Left renal cortex interstitium (tissue), 4 donors: ENCODE measurements at regions not wholly inside any gene's neighbourhood (a gene's known extent, or its start where the extent isn't known, plus 50 kb on each side); places are given as distances from the start of the nearest gene placed in this dataset.
"Not testable (repeated sequence)": the region's sequence is repeated elsewhere in the genome, so short reads cannot be mapped to it uniquely, and the experiment has no call there.

Experiments used
- DNase-seq, 4 donors: peaks; one replicate each; pipeline ENCODE4 v3.0.0-alpha.2; 2013; ENCODE audit warnings: low read depth in 4 of 4, low spot score in 2 of 4, missing footprints in 1 of 4

DNA sequence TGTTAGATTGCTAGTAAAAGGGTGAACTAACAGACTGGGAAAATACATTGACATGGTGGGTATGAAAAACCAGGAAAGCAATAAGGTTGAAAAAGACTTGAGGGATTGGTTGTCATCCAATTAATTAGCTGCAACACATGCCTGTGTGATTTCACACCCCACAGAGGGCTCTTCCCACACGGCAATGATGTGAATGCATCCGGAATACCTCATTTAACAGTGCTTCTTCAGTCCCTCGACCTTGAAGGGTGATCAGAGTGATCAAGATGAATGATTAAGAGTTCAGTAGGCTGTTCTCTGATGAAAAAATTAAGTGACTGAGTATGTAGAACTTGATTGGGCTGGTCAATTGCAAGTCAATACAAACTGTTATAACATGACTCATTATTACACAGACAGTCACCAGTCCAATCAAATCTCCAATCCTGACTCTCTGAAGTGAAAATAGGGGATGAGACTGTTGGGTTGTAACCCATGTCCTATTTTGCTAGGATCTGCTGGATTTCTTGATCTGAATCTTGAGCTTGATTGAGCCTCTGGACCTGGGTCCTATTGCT, 924.9 kb upstream of the FAM98A start:
- DNase-seq: no peak

DNA sequence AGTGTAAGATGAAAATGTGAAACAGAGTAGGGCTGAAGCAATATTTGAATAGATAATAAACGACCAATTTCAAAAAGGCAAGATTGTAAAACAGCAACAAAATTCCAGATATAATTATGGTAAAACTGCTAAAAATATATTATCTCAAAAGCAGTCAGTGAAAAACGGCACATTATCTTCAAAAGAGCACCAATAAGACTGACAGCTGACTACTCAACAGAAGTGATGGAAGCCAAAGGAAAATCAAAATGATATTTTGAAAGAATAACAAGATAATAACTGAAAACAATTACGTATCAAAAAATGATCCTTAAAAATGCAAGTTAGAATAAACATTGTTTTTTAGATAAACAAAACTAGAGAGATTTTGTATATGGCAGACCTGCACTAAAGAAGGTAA, 920.6 kb upstream of the FAM98A start:
- no peak for DNase-seq

DNA sequence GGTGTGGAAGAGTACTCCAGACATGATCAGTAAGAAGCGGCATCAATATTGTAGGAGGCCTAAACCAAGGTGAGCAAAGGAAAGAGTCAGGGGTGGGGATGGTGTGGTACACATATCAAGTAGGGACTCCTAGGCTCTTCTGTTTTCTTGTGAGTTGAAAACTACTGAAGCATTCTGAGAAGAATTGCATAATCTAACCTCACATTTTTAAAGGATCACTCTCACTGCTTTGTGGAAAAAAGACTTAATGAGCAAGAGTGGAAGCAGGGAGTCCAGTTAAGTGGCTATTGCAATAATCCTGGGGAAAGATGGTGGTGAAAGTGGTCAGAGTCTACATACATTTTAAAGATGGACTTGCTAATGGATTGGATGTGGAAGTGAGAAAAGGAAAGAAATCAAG, 899.5 kb upstream of the FAM98A start:
- no peak for DNase-seq

DNA sequence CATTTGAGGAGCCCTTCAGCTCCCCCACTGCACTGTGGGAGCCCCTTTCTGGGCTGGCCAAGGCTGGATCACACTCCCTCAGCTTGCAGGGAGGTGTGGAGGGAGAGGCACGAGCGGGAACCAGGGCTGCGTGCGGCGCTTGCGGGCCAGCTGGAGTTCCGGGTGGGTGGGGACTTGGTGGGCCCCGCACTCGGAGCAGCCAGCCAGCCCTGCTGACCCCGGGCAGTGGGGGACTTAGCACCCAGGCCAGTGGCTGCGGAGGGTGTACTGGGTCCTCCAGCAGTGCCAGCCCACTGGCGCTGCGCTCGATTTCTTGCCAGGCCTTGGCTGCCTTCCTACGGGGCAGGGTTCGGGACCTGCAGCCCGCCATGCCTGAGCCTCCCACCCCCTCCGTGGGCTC, 895.1 kb upstream of the FAM98A start:
- not testable (repeated sequence) for DNase-seq

DNA sequence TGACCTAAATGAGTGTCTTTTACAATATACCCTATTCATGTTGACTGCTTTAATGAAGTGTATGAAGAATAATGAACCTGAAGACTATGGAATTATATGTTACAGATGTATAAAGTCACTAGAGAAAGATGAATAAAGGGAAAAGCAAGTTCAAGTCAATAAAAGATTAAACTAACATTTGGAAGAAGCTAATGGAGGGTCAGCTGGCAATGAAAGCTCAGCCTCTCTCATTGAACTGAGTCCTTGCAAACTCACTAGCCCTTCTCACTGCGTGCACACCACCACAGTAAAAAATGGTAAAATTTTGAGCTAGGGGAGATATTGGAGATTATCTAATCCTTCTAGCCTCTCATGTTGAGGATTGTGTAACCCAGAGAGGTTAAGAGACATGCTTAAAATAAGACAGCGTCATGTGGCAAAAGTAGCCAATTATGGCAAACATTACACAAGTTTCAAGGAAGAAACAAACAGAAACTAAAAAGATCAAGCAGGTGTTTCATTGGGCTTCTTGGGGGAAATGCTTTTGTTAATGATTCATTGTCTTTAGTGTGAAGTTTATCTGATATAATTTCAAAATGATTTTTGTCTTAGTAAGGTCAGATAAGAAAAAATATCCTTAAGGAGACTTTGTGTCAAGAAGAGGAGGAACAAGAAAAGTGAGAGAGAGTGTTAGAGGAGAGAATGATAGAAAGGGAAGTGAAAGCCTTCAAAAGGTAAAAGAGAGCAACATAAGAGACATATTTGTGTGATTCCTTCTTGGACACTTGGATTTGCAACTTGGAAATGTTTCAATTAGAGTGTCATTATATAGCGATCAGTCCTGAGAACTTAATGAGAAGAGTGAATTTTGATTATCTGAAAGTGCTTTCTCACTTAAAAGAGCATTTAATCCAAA, 893.7 kb upstream of the FAM98A start:
- DNase-seq: no peak

DNA sequence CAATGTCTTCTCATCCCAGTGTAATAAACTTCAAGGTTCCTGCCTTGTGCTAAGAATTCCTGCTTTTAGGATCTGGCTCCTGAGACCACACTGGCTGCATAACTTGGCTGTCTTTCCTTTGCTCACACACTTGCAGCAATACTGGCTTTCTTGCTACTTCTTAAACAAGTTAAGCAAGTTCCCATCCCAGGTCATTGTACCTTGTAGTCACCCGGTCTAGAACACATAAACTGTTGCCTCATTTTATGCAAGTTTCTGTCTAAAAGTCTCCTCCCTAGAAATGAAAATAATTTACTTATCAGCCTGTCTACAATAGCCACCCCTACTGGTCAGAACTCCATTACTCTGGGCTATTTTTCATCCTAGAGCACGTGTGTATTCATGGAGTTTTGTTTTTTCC, 887.9 kb upstream of the FAM98A start:
- DNase-seq: no peak

DNA sequence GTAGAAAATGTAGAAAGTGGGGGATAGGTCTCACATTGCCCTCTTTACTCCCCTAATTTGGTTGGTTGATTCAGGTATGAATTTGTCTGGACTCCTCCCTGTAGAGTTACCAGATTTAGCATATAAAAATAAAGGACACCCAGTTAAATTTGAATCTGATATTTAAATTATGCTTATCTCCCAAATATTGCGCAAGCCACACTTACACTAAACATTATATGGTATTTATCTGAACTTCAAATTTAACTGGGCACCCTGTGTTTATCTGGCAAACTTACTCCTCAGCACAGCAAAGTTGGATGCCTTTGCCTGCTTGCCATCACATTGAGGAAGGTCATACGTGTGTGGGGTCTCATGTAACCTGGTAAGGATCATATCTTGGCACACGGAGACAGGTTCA, 882.4 kb upstream of the FAM98A start:
- DNase-seq: no peak

DNA sequence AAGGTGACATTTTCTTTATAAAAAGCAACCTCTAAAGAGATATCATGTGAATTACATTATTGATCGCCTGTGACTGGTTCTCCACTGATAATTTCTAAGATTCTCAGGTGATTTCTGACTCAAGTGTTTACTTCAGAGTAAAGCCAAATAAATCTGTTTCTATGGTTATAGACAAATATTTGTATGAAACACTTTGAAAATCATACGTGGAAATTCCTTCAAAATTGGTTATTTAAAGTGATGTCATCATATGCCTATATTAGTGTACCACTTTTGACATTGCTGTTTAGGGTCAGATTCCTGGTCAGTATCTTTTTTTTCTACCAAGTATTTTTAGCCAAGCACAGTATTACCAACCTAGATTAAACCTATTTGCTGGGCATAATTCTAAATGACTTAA, 881.3 kb upstream of the FAM98A start:
- DNase-seq: no peak

DNA sequence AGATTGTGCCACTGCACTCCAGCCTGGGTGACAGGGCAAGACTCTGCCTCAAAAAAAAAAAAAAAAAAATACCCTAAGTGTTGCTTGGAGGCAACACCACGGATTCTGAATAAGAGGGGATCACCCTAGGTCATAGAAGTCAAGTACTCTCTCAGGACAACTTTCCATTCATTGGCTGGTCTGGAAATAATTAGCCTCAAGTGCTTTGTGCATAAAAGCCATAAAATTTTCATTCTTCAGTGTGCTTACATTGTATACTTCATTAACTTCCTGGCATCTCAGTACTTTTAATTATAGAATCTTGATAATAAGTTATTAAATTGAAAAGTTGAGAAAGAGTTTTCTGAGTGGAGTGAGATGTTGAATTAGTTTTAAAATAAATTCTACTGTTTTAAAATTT, 876.1 kb upstream of the FAM98A start:
- DNase-seq: peak in 1 of 4 donors; percentile 13

DNA sequence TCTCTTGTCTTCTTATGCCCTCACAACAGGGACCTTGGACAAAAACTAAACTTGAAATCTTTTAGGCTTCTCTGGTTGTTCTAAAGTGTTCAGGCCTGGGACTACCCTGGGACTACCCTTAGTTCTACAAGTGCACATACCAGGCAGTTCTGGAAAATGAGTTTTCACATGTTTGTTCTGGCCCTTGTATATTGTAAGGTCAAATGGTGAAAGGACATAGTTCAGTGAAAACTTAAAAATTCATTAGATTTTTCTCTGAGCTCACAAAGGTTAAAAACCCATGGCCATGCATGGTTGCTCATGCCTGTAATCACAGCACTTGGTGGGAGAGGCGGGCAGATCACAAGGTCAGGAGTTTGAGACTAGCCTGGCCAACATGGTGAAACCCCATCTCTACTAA, 875.5 kb upstream of the FAM98A start:
- DNase-seq: peak in 1 of 4 donors; percentile 13

DNA sequence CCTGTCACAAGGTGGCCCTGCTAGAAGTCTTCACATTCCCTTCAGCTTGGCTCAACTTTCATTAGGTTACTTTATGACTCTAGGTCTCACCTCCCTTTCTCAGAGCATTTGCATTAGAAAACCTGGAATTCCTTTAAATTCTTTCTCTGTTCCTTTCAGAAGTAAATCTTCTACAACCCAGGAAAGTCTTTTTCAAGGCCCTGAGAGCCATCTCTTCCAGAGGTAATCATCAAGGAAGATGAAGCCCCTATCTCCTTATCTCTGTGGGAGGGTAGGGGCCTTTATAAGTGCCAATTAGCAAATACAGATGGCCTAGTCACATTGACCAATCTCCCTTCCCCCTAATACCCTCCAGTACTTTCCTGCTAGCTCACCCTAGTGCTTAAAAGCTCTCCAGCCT, 848.0 kb upstream of the FAM98A start:
- DNase-seq: no peak

DNA sequence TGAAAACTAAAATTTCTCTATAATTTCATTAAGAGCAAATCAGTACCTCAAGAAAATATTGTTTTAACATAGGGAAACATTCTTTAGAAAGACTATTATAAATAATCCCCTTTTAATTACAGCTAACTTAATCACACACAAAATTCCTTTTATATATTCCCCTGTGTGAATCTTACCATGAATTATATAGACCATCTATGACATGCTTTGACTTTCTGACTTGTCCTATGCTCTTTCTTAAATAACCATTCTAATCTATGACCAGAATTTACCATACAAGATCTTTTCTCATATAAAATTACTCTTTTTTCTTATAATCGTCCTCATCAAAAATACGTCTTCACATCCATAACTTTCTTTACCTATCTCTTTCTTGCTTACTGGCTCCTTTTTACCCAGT, 824.2 kb upstream of the FAM98A start:
- DNase-seq: no peak

DNA sequence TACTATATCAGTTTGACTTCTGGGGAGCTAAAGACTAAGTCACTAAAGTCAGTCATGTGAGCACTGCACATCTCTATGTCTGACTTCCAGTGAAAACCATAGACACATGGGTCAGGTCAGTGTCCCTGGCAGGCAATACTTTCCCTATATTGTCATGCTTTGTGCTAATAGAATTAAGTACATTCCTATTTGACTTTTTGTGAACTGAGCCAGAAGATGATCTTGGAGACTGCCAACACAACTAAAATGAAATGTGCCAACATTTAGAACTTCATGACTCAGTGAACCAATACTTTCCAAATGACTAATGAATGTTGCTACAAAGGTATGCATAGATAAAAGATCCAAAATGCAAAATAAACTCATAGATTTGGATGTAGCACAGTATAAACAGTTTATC, 820.8 kb upstream of the FAM98A start:
- DNase-seq: no peak

DNA sequence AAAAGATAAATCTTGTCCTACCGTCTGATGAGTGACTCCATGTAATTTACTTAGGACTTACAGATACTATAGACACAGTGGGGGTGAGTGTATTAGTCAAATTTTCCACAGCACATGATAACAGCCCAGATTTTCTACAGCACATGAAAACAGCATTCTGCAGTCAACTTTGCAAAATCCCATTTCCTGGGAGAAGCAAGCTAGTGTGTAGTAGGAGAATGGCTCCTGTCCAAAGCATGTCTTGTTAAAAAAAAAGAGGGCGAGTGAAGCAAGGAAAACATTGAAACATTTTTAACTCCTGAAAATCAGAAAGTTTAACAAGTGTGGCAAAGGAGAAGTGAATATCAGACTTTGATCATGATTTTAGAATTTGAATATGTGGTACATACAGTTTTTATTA, 817.8 kb upstream of the FAM98A start:
- DNase-seq: no peak

DNA sequence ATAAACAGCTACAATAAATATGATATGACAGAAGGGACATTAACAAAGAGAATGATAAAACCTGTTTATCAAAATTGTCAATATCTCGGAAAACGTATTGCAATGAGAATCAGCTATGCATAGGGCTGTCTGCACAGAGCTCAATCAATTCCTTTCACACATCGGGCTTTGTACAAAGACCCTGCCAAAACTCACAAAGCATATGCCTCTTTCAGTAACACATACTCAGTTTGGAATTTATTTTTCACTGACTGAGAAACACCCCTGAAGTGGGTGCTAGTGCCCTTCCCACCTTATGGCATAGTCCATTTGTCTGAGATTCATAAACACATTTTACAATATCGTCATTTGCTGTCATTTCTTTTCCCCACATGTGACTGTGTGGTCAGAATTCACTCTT, 815.8 kb upstream of the FAM98A start:
- DNase-seq: no peak

DNA sequence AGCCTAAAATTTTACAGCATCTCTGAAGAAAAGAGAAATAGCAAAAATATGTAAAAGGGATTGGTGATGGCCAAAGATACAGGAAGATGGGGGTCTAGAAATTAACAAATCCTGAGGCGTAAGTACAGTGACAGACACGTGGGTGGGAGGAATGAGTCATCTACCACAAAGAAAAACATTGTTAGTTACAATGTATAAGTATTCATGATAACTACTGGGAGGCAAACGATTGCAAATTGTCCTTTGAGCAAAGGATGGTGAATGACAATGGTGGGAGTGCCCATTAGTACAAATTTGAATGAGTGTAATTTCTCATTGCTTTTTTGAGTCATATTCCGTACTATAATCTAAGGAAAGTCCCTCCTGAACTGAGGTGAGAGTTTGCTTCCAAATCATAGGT, 809.0 kb upstream of the FAM98A start:
- no peak for DNase-seq

DNA sequence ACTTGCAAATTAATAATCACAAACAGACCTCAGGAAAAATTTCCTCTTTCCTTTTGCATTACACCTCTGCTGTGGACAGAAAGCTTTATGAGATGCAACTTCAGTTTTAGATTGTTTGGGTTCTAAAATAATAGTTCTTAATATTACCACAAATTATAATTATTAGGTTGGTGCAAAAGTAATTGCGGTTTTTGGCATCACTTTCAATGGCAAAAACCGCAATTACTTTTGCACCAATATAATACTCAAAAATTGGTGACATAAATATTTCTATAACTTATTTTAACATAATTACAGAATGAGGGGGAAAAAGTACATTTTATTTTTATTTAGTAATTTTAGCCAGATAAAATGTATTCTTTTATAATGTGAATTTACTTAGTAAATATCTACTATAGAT, 804.4 kb upstream of the FAM98A start:
- no peak for DNase-seq

DNA sequence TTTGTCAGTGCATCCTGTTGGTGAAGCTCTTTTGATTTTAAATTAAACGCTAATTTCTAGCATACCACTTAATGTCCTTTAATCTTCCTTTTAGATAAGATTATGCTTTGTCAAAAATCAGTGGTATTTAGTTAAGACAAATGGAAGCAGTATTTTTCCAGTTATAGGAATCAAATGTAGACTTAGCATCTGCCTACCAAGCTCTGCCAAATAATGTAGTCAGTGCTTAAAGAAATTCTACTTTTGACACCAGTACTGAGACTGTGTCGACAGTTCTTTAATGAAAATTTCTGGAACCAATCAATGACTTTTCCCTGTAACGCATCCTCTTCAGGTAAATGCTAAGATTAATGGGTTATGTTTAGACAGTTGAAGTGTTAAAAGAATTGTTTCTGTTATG, 803.3 kb upstream of the FAM98A start:
- no peak for DNase-seq

DNA sequence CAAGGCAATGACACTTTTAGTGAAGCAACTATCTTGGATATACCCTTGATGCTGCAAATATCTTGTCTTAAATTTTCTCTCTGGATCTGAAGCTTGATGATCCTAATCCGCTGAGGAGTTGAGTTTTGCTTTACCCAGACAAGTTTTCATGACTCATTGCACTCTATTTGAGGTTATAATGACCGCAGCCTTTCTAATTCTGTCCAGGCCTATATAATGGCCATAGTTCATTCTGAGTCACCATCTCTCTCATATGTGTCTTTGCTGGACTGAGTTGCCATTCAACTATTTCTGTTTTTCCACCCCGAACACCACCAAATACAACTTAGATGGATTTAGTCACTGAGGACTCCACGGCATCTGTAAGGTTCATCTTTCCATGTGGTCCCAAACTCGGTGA, 802.1 kb upstream of the FAM98A start:
- DNase-seq: no peak

DNA sequence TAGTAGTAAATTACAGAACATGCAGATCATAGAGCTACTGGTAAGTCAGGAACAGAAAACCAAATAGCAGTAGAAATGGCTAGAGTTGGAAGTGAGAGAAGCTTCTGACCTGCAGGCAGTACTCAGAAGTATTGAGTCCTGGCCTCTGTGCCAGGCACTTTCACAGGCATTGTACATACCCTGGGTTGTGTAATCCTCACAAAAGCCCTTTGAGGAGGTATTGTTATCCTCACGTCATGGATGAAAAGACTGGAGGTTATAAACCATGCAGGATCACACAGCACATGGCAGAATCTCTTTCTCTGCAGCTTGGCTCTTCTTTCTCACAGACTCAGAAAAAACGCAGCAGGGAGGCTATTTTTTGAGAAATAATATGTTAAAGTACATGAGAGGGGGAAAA, 789.3 kb upstream of the FAM98A start:
- DNase-seq: no peak

DNA sequence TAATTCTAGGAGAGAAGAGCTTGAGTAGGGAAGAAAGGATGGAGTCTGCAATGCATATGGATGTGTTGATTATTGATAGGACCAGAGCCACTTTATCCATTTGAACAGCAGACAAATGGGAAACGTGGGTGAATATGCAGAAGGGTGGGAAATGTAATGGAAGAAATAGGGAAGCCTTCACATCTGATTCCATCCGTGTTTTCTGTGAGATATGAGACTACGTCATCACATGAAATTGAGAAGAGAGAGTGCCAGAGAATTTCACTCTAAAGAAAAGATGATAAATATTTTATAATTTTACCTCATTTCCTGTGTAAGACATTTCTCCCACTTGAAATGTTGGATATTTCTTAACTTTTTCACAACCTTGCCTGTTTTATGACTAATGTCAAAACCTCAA, 788.4 kb upstream of the FAM98A start:
- no peak for DNase-seq

DNA sequence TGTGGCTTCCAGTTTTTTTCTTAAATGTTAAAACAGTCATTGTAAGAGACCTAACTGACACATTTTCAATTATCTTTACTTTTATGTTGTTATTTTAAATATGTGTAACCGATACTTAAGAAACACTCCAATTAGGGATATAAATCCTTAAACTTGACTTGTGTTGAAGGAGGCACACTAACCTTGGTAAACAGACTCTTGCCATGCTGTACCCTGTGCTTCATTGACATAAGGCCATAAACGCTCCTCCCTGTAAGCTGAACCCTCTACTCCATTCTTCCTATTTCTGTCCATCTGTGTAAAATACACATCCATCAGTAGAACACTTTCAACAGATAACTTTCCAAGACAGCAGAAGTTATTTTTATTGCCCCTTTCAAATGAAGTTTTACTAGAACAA, 780.5 kb upstream of the FAM98A start:
- peak in 1 of 4 donors; percentile 23 for DNase-seq
